AG04450 (cell line): ENCODE measurements at regions not wholly inside any gene's neighbourhood (a gene's known extent, or its start where the extent isn't known, plus 50 kb on each side); places are given as distances from the start of the nearest gene placed in this dataset.

Experiments used
- CTCF ChIA-PET: fragments of 300-600, 350-600 bp; formaldehyde crosslinking; extraction: SDS; loops from one replicate; lab custom pipeline; 2022; ENCODE audit warnings: antibody characterized with exemption, inconsistent platforms; lab: Charles Lee
- POLR2A ChIA-PET: fragments of 350-600 bp; formaldehyde crosslinking; extraction: SDS; loops from one replicate; lab custom pipeline; 2021; ENCODE audit warnings: antibody characterized with exemption, inconsistent platforms; lab: Yijun Ruan, JAX
- DNase-seq: peaks from one replicate; pipeline ENCODE4 v3.0.0-alpha.2; 2011; ENCODE audit warnings: low read depth, low spot score
- H3K27ac ChIP-seq: one replicate; pipeline ENCODE4 v1.5.1; 2012; ENCODE audit warnings: low read depth, low read length, control low read depth
- H3K27me3 ChIP-seq: one replicate; pipeline ENCODE4 v1.6.0; 2012; ENCODE audit warnings: low read length; ENCODE audit not compliant: control insufficient read depth, insufficient read depth
- H3K4me3 ChIP-seq: 2 replicates; pipeline ENCODE4 v1.5.1; 2011; ENCODE audit warnings: mild to moderate bottlenecking, low read depth, low read length, control low read depth
- H3K9me3 ChIP-seq: 2 replicates; pipeline ENCODE4 v1.5.1; 2012; ENCODE audit warnings: low read length; ENCODE audit not compliant: control insufficient read depth, insufficient read depth
- TF ChIP-seq, protein P1 (sequence below): IDR thresholded peaks from 2 replicates; pipeline ENCODE4 v1.5.1; 2011; ENCODE audit warnings: low read depth, low read length, control low read depth, inconsistent platforms

DNA sequence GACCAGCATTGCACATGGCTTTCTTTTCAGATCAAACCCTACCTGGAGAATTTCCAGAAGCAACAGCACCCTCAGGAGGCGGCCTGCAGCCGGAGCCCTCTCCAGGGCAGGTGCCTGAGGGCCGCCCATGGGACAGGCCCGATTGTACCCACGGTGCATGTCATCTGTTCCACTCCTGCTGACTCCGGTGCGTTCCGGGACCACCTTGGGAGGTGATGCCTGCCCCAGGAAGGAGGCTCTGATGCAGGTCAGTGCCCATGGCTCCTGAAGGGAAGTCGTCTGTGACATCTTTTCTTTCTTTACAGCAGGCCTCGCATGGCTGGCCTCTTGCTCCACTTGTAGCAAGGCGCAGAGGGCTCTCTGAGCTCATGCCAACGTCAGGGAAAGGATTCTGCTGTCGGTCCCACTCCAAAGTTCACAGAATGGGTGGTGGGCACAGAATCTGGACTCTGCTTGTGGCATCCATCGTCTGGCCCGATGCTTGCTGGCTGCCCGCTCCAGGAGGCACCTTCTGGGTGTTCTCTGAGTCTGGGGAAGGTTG, 160.7 kb upstream of the RTL1 start:
- ChIA-PET CTCF (no interaction called here), POLR2A (no interaction called here)
- Histone ChIP-seq H3K4me3 (no peak overlapping the region), H3K9me3 (peaks cover 13% of the 10 kb centered on the region; the same call in 1 of the 2 replicates), H3K27me3 (no peaks in the 10 kb centered on the region), H3K27ac (no peak overlapping the region)
- DNase-seq = no peak
- TF ChIP-seq, protein P1, sequence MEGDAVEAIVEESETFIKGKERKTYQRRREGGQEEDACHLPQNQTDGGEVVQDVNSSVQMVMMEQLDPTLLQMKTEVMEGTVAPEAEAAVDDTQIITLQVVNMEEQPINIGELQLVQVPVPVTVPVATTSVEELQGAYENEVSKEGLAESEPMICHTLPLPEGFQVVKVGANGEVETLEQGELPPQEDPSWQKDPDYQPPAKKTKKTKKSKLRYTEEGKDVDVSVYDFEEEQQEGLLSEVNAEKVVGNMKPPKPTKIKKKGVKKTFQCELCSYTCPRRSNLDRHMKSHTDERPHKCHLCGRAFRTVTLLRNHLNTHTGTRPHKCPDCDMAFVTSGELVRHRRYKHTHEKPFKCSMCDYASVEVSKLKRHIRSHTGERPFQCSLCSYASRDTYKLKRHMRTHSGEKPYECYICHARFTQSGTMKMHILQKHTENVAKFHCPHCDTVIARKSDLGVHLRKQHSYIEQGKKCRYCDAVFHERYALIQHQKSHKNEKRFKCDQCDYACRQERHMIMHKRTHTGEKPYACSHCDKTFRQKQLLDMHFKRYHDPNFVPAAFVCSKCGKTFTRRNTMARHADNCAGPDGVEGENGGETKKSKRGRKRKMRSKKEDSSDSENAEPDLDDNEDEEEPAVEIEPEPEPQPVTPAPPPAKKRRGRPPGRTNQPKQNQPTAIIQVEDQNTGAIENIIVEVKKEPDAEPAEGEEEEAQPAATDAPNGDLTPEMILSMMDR = no peak

DNA sequence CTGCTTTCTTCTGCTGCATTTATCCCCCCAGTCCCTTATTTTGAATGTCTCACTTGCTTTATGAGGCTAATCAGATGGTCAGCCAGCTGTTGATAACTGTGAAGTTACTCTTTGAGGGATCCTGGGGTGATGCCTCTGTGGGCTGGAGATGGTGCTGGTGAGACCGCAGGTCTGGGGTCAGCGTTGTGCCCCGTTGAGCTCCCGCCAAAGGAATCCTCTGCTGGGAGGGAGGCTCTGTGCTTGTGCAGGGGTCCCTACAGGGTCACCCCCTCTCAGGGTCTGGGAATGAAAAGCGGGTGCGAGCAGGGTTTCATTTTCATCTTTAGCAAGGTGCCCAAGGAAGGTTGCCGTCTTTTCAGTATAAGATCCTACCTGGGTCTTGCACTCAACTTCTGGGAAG, 161.2 kb upstream of the RTL1 start:
- POLR2A ChIA-PET = no interaction called here
- CTCF ChIA-PET = no interaction called here
- Histone ChIP-seq H3K27me3 (no peaks in the 10 kb centered on the region), H3K27ac (no peak overlapping the region), H3K4me3 (no peak overlapping the region), H3K9me3 (peaks cover 13% of the 10 kb centered on the region; the same call in 1 of the 2 replicates)
- DNase-seq = no peak
- TF ChIP-seq, protein P1 = no peak

- no peak for DNase-seq
- POLR2A ChIA-PET = no interaction called here
- Histone ChIP-seq H3K4me3 (no peak overlapping the region), H3K27ac (no peak overlapping the region), H3K9me3 (peaks cover 13% of the 10 kb centered on the region; the same call in 1 of the 2 replicates), H3K27me3 (no peaks in the 10 kb centered on the region)
- TF ChIP-seq, protein P1 = no peak
- CTCF ChIA-PET = no interaction called here
Measured at GRCh38 chr14:101065246-101065645, 161.7 kb upstream of the RTL1 start.

GRCh38 chr14:101065696-101066694, 162.5 kb upstream of the RTL1 start:
- ChIA-PET CTCF (no interaction called here), POLR2A (no interaction called here)
- Histone ChIP-seq H3K27me3 (no peaks in the 10 kb centered on the region), H3K9me3 (peaks cover 13% of the 10 kb centered on the region; the same call in 1 of the 2 replicates), H3K27ac (no peak overlapping the region), H3K4me3 (no peak overlapping the region)
- no peak for DNase-seq
- TF ChIP-seq, protein P1 = no peak
